Parathyroid adenoma (tissue), 2 donors: ENCODE measurements at regions not wholly inside any gene's neighbourhood (a gene's known extent, or its start where the extent isn't known, plus 50 kb on each side); places are given as distances from the start of the nearest gene placed in this dataset.

Experiments
- H2AFZ ChIP-seq: fragments of 300-600 bp; sonication (generic); one replicate; pipeline ENCODE4 v1.7.0; 2017; ENCODE audit warnings: antibody characterized with exemption, mild to moderate bottlenecking
- H3K27ac ChIP-seq: fragments of 300-600 bp; sonication (generic); one replicate; pipeline ENCODE4 v1.7.0; 2017
- H3K27me3 ChIP-seq: fragments of 300-600 bp; sonication (generic); one replicate; pipeline ENCODE4 v1.7.0; 2017; ENCODE audit warnings: low read length; ENCODE audit not compliant: control insufficient read depth, insufficient read depth
- H3K36me3 ChIP-seq: fragments of 300-600 bp; sonication (generic); one replicate; pipeline ENCODE4 v1.7.0; 2017; ENCODE audit warnings: low read length; ENCODE audit not compliant: control insufficient read depth, insufficient read depth
- H3K4me1 ChIP-seq: fragments of 300-600 bp; sonication (generic); one replicate; pipeline ENCODE4 v1.7.0; 2017; ENCODE audit warnings: control low read depth
- H3K4me2 ChIP-seq: fragments of 300-600 bp; sonication (generic); one replicate; pipeline ENCODE4 v1.7.0; 2017; ENCODE audit warnings: low read length
- H3K4me3 ChIP-seq: fragments of 300-600 bp; sonication (generic); one replicate; pipeline ENCODE4 v1.7.0; 2017; ENCODE audit warnings: low read depth, low read length
- H3K79me2 ChIP-seq: fragments of 300-600 bp; sonication (generic); one replicate; pipeline ENCODE4 v1.7.0; 2017; ENCODE audit warnings: control low read depth
- H3K9ac ChIP-seq: fragments of 300-600 bp; sonication (generic); one replicate; pipeline ENCODE4 v1.7.0; 2017; ENCODE audit warnings: mild to moderate bottlenecking
- H3K9me3 ChIP-seq: fragments of 300-600 bp; sonication (generic); one replicate; pipeline ENCODE4 v1.7.0; 2017; ENCODE audit warnings: low read length; ENCODE audit not compliant: control insufficient read depth
- CTCF ChIP-seq: fragments of 300-600 bp; sonication (generic); IDR thresholded peaks from one replicate; pipeline ENCODE4 v1.7.0; 2017; ENCODE audit warnings: antibody characterized with exemption, mild to moderate bottlenecking
- donor health status: primary hyperparathyroidism.

- Histone ChIP-seq H2AFZ (no peak overlapping the region), H3K4me2 (no peak overlapping the region), H3K9ac (no peak overlapping the region), H3K4me1 (no peaks in the 10 kb centered on the region), H3K9me3 (no peaks in the 10 kb centered on the region), H3K4me3 (no peak overlapping the region), H3K27me3 (no peaks in the 10 kb centered on the region), H3K79me2 (no peaks in the 10 kb centered on the region), H3K27ac (no peak overlapping the region), H3K36me3 (no peaks in the 10 kb centered on the region)
- TF ChIP-seq CTCF = no peak
Measured at GRCh38 chr1:219038398-219038797, 135.3 kb upstream of the LYPLAL1 start.

GRCh38 chr1:219039017-219039681, 134.5 kb upstream of the LYPLAL1 start:
- no peaks in the 10 kb centered on the region for H3K9me3 ChIP-seq
- H3K4me1 ChIP-seq = no peaks in the 10 kb centered on the region
- no peak for TF ChIP-seq CTCF
- no peak overlapping the region for H3K4me2 ChIP-seq
- no peak overlapping the region for H3K27ac ChIP-seq
- H3K36me3 ChIP-seq = no peaks in the 10 kb centered on the region
- no peak overlapping the region for H3K9ac ChIP-seq
- H3K79me2 ChIP-seq = no peaks in the 10 kb centered on the region
- no peak overlapping the region for H2AFZ ChIP-seq
- no peak overlapping the region for H3K4me3 ChIP-seq
- H3K27me3 ChIP-seq = no peaks in the 10 kb centered on the region

- no peaks in the 10 kb centered on the region for H3K79me2 ChIP-seq
- no peaks in the 10 kb centered on the region for H3K4me1 ChIP-seq
- no peaks in the 10 kb centered on the region for H3K27me3 ChIP-seq
- no peaks in the 10 kb centered on the region for H3K9me3 ChIP-seq
- TF ChIP-seq CTCF = no peak
- no peak overlapping the region for H3K4me3 ChIP-seq
- no peak overlapping the region for H2AFZ ChIP-seq
- no peaks in the 10 kb centered on the region for H3K36me3 ChIP-seq
- H3K4me2 ChIP-seq = no peak overlapping the region
- no peak overlapping the region for H3K27ac ChIP-seq
- no peak overlapping the region for H3K9ac ChIP-seq
Measured at GRCh38 chr1:219039682-219040154, 134.0 kb upstream of the LYPLAL1 start.

GRCh38 chr1:219040291-219040690, 133.4 kb upstream of the LYPLAL1 start:
- Histone ChIP-seq H3K9me3 (no peaks in the 10 kb centered on the region), H3K27ac (no peak overlapping the region)
- no peak for TF ChIP-seq CTCF

GRCh38 chr1:219041141-219041540, 132.5 kb upstream of the LYPLAL1 start:
- no peak overlapping the region for H3K9ac ChIP-seq
- no peak overlapping the region for H3K4me2 ChIP-seq
- no peak overlapping the region for H2AFZ ChIP-seq
- no peaks in the 10 kb centered on the region for H3K27me3 ChIP-seq
- H3K36me3 ChIP-seq = no peaks in the 10 kb centered on the region
- H3K4me3 ChIP-seq = no peak overlapping the region
- no peaks in the 10 kb centered on the region for H3K4me1 ChIP-seq
- H3K27ac ChIP-seq = no peak overlapping the region
- no peak for TF ChIP-seq CTCF
- H3K9me3 ChIP-seq = no peaks in the 10 kb centered on the region
- no peaks in the 10 kb centered on the region for H3K79me2 ChIP-seq

More at GRCh38 chr1:219040291-219040690, 133.4 kb upstream of the LYPLAL1 start:
- no peaks in the 10 kb centered on the region for H3K79me2 ChIP-seq
- no peak overlapping the region for H3K4me2 ChIP-seq
- H2AFZ ChIP-seq = no peak overlapping the region
- no peaks in the 10 kb centered on the region for H3K36me3 ChIP-seq
- no peaks in the 10 kb centered on the region for H3K27me3 ChIP-seq
- H3K9ac ChIP-seq = no peak overlapping the region
- no peaks in the 10 kb centered on the region for H3K4me1 ChIP-seq
- no peak overlapping the region for H3K4me3 ChIP-seq
